Right atrium auricular region (tissue), 2 donors: ENCODE measurements at regions not wholly inside any gene's neighbourhood (a gene's known extent, or its start where the extent isn't known, plus 50 kb on each side); places are given as distances from the start of the nearest gene placed in this dataset.
"Not testable (repeated sequence)": the region's sequence is repeated elsewhere in the genome, so short reads cannot be mapped to it uniquely, and the experiment has no call there.

Experiments used
- DNase-seq: peaks from one replicate; pipeline ENCODE4 v3.0.0-alpha.2; 2019; ENCODE audit warnings: low spot score
- H3K27ac ChIP-seq, 2 donors: fragments of 200-600 bp; sonication (generic); 1 replicate in 1 of 2; 2 replicates in 1 of 2; pipeline ENCODE4 v1.5.1; 2016 to 2019
- H3K27me3 ChIP-seq, 2 donors: fragments of 200-600 bp; sonication (generic); one replicate each; pipeline versions ENCODE4 v1.5.1 to v1.6.0; 2017 to 2019
- H3K36me3 ChIP-seq: fragments of 200-600 bp; sonication (generic); one replicate; pipeline ENCODE4 v1.5.1; 2016
- H3K4me1 ChIP-seq, 2 donors: fragments of 200-600 bp; sonication (generic); one replicate each; pipeline versions ENCODE4 v1.5.1 to v1.6.0; 2017 to 2019
- H3K4me3 ChIP-seq, 2 donors: fragments of 200-600 bp; sonication (generic); 1 replicate in 1 of 2; 2 replicates in 1 of 2; pipeline ENCODE4 v1.5.1; 2017 to 2019; ENCODE audit warnings: mild to moderate bottlenecking in 1 of 2, moderate library complexity in 1 of 2
- H3K9me3 ChIP-seq, 2 donors: fragments of 200-600 bp; sonication (generic); one replicate each; pipeline ENCODE4 v1.5.1; 2019
- CTCF ChIP-seq, 2 donors: fragments of 200-600 bp; sonication (generic); IDR thresholded peaks; one replicate each; pipeline ENCODE4 v1.5.1; 2019; ENCODE audit warnings: antibody characterized with exemption in 2 of 2

- no peak for TF ChIP-seq CTCF (IDR thresholded peaks at IDR 0.05)
- Histone ChIP-seq H3K27me3 (no peaks in the 10 kb centered on the region), H3K4me3 (no peak overlapping the region), H3K4me1 (no peaks in the 10 kb centered on the region), H3K36me3 (no peaks in the 10 kb centered on the region), H3K27ac (no peak overlapping the region), H3K9me3 (no peaks in the 10 kb centered on the region)
- no peak for DNase-seq
These were observed 113.7 kb upstream of the WARS2 start for GRCh38 chr1:119254067-119254720.

GRCh38 chr1:119256089-119256488 lies 112.5 kb upstream of the HAO2 start:
- not testable (repeated sequence) for H3K36me3 ChIP-seq, H3K27ac ChIP-seq, H3K27me3 ChIP-seq

GRCh38 chr1:119260506-119260905 lies 108.1 kb upstream of the HAO2 start:
- DNase-seq: no peak
- no peaks in the 10 kb centered on the region for H3K36me3 ChIP-seq
- H3K4me1 ChIP-seq: no peaks in the 10 kb centered on the region
- no peak for TF ChIP-seq CTCF (IDR thresholded peaks at IDR 0.05)
- H3K27me3 ChIP-seq: no peaks in the 10 kb centered on the region
- H3K27ac ChIP-seq: no peak overlapping the region
- no peaks in the 10 kb centered on the region for H3K9me3 ChIP-seq
- no peak overlapping the region for H3K4me3 ChIP-seq

More at GRCh38 chr1:119256089-119256488, 112.5 kb upstream of the HAO2 start:
- H3K4me1 ChIP-seq, H3K9me3 ChIP-seq, H3K4me3 ChIP-seq, DNase-seq: not testable (repeated sequence)

- H3K27ac ChIP-seq: no peak overlapping the region
- no peak for DNase-seq
- H3K36me3 ChIP-seq: no peaks in the 10 kb centered on the region
- no peak for TF ChIP-seq CTCF (IDR thresholded peaks at IDR 0.05)
- H3K4me1 ChIP-seq: no peaks in the 10 kb centered on the region
- H3K9me3 ChIP-seq: no peaks in the 10 kb centered on the region
- H3K4me3 ChIP-seq: no peak overlapping the region
- H3K27me3 ChIP-seq: no peaks in the 10 kb centered on the region
These were observed 102.2 kb upstream of the HAO2 start for GRCh38 chr1:119266386-119266785.

GRCh38 chr1:119266858-119267257 lies 101.7 kb upstream of the HAO2 start:
- no peak for TF ChIP-seq CTCF (IDR thresholded peaks at IDR 0.05)
- H3K27ac ChIP-seq: no peak overlapping the region

GRCh38 chr1:119267288-119267687 lies 101.3 kb upstream of the HAO2 start:
- not testable (repeated sequence) for H3K36me3 ChIP-seq, H3K27me3 ChIP-seq, H3K9me3 ChIP-seq, H3K27ac ChIP-seq, DNase-seq, H3K4me3 ChIP-seq, H3K4me1 ChIP-seq

More at GRCh38 chr1:119266858-119267257, 101.7 kb upstream of the HAO2 start:
- H3K36me3 ChIP-seq: no peaks in the 10 kb centered on the region
- no peaks in the 10 kb centered on the region for H3K9me3 ChIP-seq
- H3K4me1 ChIP-seq: no peaks in the 10 kb centered on the region
- DNase-seq: no peak
- H3K4me3 ChIP-seq: no peak overlapping the region
- no peaks in the 10 kb centered on the region for H3K27me3 ChIP-seq

- no peak for DNase-seq
- Histone ChIP-seq H3K9me3 (no peaks in the 10 kb centered on the region), H3K4me3 (no peak overlapping the region), H3K27ac (no peak overlapping the region), H3K36me3 (no peaks in the 10 kb centered on the region), H3K4me1 (no peaks in the 10 kb centered on the region), H3K27me3 (no peaks in the 10 kb centered on the region)
- TF ChIP-seq CTCF (IDR thresholded peaks at IDR 0.05): no peak
These were observed 99.7 kb upstream of the HAO2 start for GRCh38 chr1:119268879-119269278.
